ENCODE measurements at regions not wholly inside any gene's neighbourhood (a gene's known extent, or its start where the extent isn't known, plus 50 kb on each side); places are given as distances from the start of the nearest gene placed in this dataset.

- Histone ChIP-seq H3K79me2 (ENCODE audit: insufficient read depth, low read length) (no peaks in the 10 kb centered on the region), H3K4me3 (replicated peaks in 1 of 3; ENCODE audit: insufficient read depth in 1 of 3, low read depth in 2 of 3, low read length in 3 of 3) (no peak overlapping the region), H4K20me1 (ENCODE audit: insufficient read depth, low read length) (no peaks in the 10 kb centered on the region), H3K9me3 (ENCODE audit: low read length) (no peaks in the 10 kb centered on the region), H3K4me2 (ENCODE audit: low read depth, low read length) (no peak overlapping the region), H3K9ac (ENCODE audit: insufficient read depth, low read depth, low read length) (no peak overlapping the region), H2AFZ (ENCODE audit: low read length) (no peak overlapping the region), H3K27ac (ENCODE audit: extremely low read length, insufficient read depth, low read length) (no peak overlapping the region), H3K4me1 (ENCODE audit: insufficient read depth, low read length) (no peaks in the 10 kb centered on the region), H3K27me3 (ENCODE audit: control insufficient read depth in 1 of 2, insufficient read depth in 2 of 2, low read length in 2 of 2) (no peaks in the 10 kb centered on the region; a peak in 1 of 5 replicates), H3K36me3 (replicated peaks in 1 of 2; ENCODE audit: control insufficient read depth in 1 of 2, insufficient read depth in 2 of 2, low read length in 2 of 2) (no peaks in the 10 kb centered on the region)
- in situ Hi-C loops (cut with HindIII; ENCODE audit: extremely low pct_ligation_motif_present, low pct_unique_long_range_greater_than_20kb) = no loop called here
- TF ChIP-seq ZNF44 (CRISPR knock-in tag; IDR thresholded peaks at IDR 0.05) = no peak
- no peak for TF ChIP-seq ATRX (CRISPR knock-in tag; IDR thresholded peaks at IDR 0.05; ENCODE audit: borderline replicate concordance)
- TF ChIP-seq CENPX (CRISPR knock-in tag; IDR thresholded peaks at IDR 0.05) = no peak
- CTCF ChIA-PET (ENCODE audit: low intra/inter-chr PET ratio, low total read pairs) = no interaction called here
- ATAC-seq (no peak), FAIRE-seq (no peak), DNase-seq (ENCODE audit: low spot score) (no peak)
- POLR2A ChIA-PET = no interaction called here
- no TSS peak for BruUV-seq (replicated peaks)
- 0% methylated on average over 2 of the region's 4 CpGs for WGBS (ENCODE audit: low lambda C conversion rate)
- intact Hi-C loops (cut with micrococcal nuclease; ENCODE audit: unreplicated experiment) = no loop called here
Observed at GRCh38 chr9:4425319-4426045, 64.8 kb upstream of the SLC1A1 start.

GRCh38 chr9:4424891-4425290 lies 65.4 kb upstream of the SLC1A1 start:
- Histone ChIP-seq H3K36me3 (replicated peaks in 1 of 2; ENCODE audit: control insufficient read depth in 1 of 2, insufficient read depth in 2 of 2, low read length in 2 of 2) (no peaks in the 10 kb centered on the region), H3K27me3 (ENCODE audit: control insufficient read depth in 1 of 2, insufficient read depth in 2 of 2, low read length in 2 of 2) (no peaks in the 10 kb centered on the region; a peak in 1 of 5 replicates), H4K20me1 (ENCODE audit: insufficient read depth, low read length) (no peaks in the 10 kb centered on the region), H3K4me3 (replicated peaks in 1 of 3; ENCODE audit: insufficient read depth in 1 of 3, low read depth in 2 of 3, low read length in 3 of 3) (no peak overlapping the region), H3K4me2 (ENCODE audit: low read depth, low read length) (no peak overlapping the region), H2AFZ (ENCODE audit: low read length) (no peak overlapping the region), H3K9ac (ENCODE audit: insufficient read depth, low read depth, low read length) (no peak overlapping the region), H3K4me1 (ENCODE audit: insufficient read depth, low read length) (no peaks in the 10 kb centered on the region), H3K79me2 (ENCODE audit: insufficient read depth, low read length) (no peaks in the 10 kb centered on the region), H3K27ac (ENCODE audit: extremely low read length, insufficient read depth, low read length) (no peak overlapping the region), H3K9me3 (ENCODE audit: low read length) (no peaks in the 10 kb centered on the region)
- BruUV-seq (replicated peaks) = no TSS peak
- ChIA-PET CTCF (ENCODE audit: low intra/inter-chr PET ratio, low total read pairs) (no interaction called here), POLR2A (no interaction called here)
- no peak for DNase-seq (ENCODE audit: low spot score)
- in situ Hi-C loops (cut with HindIII; ENCODE audit: extremely low pct_ligation_motif_present, low pct_unique_long_range_greater_than_20kb) (no loop called here), intact Hi-C loops (cut with micrococcal nuclease; ENCODE audit: unreplicated experiment) (no loop called here)
- 23% methylated on average over 4 of the region's 4 CpGs for WGBS (ENCODE audit: low lambda C conversion rate)
- no peak for ATAC-seq
- no peak for FAIRE-seq
- TF ChIP-seq ZNF142 (CRISPR knock-in tag; IDR thresholded peaks at IDR 0.05) (no peak), ZNF354B (CRISPR knock-in tag; IDR thresholded peaks at IDR 0.05) (no peak), BRCA1 (CRISPR knock-in tag; IDR thresholded peaks at IDR 0.05) (no peak), NCOA2 (CRISPR knock-in tag; IDR thresholded peaks at IDR 0.05) (no peak), ZNF891 (CRISPR knock-in tag; IDR thresholded peaks at IDR 0.05) (no peak), SNRNP70 (IDR thresholded peaks at IDR 0.05; ENCODE audit: low read depth, low read length) (no peak), ZNF337 (CRISPR knock-in tag; IDR thresholded peaks at IDR 0.05; ENCODE audit: borderline replicate concordance, low read depth) (no peak), PAWR (CRISPR knock-in tag; IDR thresholded peaks at IDR 0.05; ENCODE audit: borderline replicate concordance) (no peak), TBX3 (IDR thresholded peaks at IDR 0.05; ENCODE audit: borderline replicate concordance) (no peak)

Data from HepG2 (cell line).